GM03348 (cell line): ENCODE measurements at regions not wholly inside any gene's neighbourhood (a gene's known extent, or its start where the extent isn't known, plus 50 kb on each side); places are given as distances from the start of the nearest gene placed in this dataset.

ENCODE experiments used
- DNase-seq: peaks from one replicate; pipeline ENCODE4 v3.0.0; 2012; ENCODE audit warnings: low spot score

GRCh38 chr16:73262931-73263330 is 215.0 kb upstream of the ZFHX3 start:
- DNase-seq = no peak

- DNase-seq = no peak
Observed at GRCh38 chr16:73255031-73255430, 207.1 kb upstream of the ZFHX3 start.

GRCh38 chr16:73253922-73254480 is 206.1 kb upstream of the ZFHX3 start:
- DNase-seq = no peak

DNA sequence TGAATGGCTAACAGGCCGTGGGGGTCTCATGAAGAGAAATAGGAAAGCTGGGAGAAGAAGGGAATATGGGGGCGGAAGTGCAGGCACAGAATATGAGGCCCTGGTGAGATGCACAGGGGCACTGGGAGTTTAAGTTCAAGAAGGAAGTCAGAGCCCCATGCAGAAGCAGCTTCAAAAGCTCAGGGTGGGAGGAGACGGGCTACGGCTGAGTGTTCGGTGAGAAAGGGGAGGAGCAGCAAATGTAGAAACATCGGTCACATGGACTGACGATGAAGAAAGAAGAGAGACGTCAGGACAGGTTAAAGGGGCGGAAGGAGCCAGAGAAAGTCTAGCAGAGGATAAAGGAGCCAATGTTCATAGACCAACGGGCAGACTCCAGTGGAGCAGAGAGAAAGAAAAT is 204.5 kb upstream of the ZFHX3 start:
- DNase-seq = no peak

DNA sequence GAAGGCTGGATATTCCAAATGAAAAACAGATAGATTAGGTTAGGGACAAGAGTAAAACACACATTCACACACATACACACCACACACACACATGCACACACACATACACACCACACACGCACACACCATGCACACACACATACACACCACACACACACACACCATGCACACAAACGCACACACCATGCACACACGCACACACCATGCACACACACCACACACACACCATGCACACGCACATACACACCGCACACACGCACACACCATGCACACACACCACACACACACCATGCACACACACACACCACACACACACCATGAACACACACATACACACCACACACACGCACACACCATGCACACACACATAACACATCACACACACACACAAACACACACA is 203.7 kb upstream of the ZFHX3 start:
- DNase-seq = no peak

GRCh38 chr16:73248316-73248715 is 200.4 kb upstream of the ZFHX3 start:
- DNase-seq = no peak

- no peak for DNase-seq
Observed at GRCh38 chr16:73240920-73241319, 193.0 kb upstream of the ZFHX3 start.

- no peak for DNase-seq
Observed at GRCh38 chr16:73237601-73238000, 189.7 kb upstream of the ZFHX3 start.

DNA sequence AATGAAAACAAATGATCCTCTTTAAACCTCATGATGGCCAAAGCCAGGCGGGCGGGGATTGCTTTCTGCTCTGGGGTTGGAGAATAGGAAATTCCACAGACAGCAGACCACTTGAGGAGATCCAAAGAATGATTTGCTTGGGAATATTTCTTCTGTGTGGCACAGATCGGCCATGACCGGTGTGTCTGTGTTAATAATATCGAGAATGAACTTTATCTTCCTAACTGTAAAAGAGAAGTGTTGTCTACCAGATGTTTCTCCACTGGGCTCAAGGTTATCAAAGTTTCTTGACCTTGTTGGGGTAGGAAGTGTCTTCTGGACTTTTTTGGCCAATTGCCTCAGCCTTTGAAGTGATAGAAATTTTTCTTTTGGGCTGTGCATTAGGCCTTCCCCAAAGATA is 186.6 kb upstream of the ZFHX3 start:
- DNase-seq = no peak

GRCh38 chr16:73233846-73234424 is 186.0 kb upstream of the ZFHX3 start:
- DNase-seq = no peak

- DNase-seq = no peak
Observed at GRCh38 chr16:73233329-73233765, 185.4 kb upstream of the ZFHX3 start.

GRCh38 chr16:73232555-73233328 is 184.8 kb upstream of the ZFHX3 start:
- no peak for DNase-seq

DNA sequence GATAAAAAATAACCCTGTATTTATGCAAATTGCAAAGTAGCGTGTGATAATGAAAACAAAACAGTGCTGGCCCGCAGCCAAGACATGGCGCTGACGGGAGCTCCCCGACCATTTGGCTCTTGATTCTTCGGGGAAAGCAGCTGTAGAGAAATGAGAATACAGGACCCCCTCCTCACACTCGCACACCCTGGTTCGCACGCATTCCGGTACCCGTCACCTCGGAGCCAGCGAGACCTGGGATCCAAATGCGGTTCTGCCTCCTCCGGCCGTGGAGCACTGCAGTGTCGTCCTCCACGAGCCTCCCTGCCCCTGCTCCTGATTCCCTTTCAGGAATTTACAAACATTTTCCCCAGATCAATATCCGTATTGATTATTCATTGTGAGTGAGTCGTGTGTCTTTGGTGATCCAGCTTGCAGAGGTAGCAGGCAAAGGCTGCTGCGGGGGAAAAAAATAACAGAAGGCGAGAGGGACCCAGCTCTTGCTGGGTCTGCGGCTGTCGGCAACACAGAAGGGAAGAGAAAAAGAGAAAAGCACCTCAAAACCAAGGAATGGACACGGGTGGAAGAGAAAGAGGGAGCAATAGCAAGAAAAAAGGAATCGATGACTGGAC is 184.1 kb upstream of the ZFHX3 start:
- no peak for DNase-seq

DNA sequence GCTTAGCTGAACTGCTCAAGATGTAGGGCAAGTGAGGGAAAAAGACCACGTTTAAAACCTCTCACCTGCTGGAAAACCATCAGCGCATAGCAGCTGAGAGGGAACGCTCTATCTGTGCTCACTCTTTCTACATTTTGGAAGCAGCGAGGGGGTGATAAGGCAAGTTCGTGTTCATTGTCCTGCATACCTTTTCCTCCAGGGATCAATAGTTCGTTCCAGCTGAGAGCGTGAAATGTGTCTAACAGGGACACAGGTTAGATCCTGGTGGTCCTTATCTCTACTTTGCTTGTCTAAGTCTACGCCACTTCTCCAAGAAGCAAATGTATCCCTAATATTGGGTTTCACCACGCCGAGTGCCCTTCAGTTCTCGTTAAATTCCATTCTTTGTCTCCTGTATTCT is 183.5 kb upstream of the ZFHX3 start:
- no peak for DNase-seq

- no peak for DNase-seq
Observed at GRCh38 chr16:73230651-73231050, 182.7 kb upstream of the ZFHX3 start.

- DNase-seq = peak; percentile 29
Observed at GRCh38 chr16:73228649-73229048, 180.7 kb upstream of the ZFHX3 start.

DNA sequence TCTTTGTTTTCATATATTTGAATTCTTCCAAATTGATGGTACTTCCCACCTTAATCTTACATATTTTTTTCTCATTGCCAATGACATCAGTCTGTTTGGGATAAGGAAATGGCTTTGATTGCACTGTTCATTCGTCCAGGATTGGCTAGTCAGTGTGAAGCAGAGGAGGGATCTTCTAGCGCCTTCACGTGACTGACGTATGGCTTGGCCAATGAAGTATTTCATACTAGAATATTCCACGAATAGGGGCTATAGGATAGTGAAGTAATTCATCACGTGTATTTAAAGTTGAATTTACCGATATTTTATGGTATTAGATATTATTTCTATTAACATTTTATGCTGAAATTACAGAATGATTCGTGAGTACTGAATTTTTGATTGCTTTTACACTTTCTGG is 178.7 kb upstream of the ZFHX3 start:
- no peak for DNase-seq

DNA sequence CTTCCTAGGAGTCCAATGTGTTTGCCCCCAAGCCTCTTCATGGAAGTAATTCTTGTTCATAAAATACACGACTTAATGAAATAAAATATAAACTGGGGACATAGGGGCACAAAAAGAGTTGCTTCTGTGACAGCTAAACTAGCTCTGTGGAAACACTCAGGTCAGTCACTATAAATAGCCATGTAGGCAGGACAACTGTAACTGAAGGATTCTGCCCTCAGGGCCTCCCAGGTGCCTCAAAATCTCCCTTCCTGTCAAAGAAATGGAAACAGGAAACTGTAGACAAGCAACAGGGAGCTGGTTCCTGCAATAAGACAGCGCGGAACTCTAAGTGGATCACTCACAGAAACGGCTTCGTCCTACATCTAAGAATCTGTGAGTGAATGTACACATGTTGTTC is 178.1 kb upstream of the ZFHX3 start:
- DNase-seq = no peak

DNA sequence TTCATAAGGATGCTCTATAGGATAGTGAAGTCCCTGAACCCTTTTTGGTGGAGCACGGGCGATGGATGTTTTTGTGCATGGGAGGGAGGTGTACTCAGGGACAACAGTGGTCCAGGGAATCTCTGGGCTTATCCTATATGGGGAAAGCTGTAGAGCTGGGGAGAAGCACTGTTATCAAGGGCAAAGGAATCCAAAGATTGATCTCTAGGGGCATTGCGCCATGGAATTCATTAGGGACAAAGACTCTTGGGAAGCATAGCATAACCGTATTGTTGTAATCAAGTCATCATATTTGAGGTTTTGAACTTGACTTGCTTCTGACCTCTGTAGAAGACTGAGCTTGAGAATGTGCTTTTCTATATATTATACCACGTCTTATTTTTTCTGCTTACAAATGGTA is 172.9 kb upstream of the ZFHX3 start:
- DNase-seq = no peak

GRCh38 chr16:73219176-73219575 is 171.2 kb upstream of the ZFHX3 start:
- no peak for DNase-seq

GRCh38 chr16:73217654-73218053 is 169.7 kb upstream of the ZFHX3 start:
- no peak for DNase-seq

GRCh38 chr16:73216932-73217331 is 169.0 kb upstream of the ZFHX3 start:
- DNase-seq = no peak

GRCh38 chr16:73215678-73216377 is 167.9 kb upstream of the ZFHX3 start:
- DNase-seq = no peak
